ENCODE measurements at regions not wholly inside any gene's neighbourhood (a gene's known extent, or its start where the extent isn't known, plus 50 kb on each side); places are given as distances from the start of the nearest gene placed in this dataset.

- ChIA-PET POLR2A (no interaction called here), CTCF (no interaction called here)
- no peak overlapping the region for H3K4me3 ChIP-seq (ENCODE audit: low read depth, low read length)
- DNase-seq (ENCODE audit: low read depth, low spot score): no peak
- TF ChIP-seq, protein P1, sequence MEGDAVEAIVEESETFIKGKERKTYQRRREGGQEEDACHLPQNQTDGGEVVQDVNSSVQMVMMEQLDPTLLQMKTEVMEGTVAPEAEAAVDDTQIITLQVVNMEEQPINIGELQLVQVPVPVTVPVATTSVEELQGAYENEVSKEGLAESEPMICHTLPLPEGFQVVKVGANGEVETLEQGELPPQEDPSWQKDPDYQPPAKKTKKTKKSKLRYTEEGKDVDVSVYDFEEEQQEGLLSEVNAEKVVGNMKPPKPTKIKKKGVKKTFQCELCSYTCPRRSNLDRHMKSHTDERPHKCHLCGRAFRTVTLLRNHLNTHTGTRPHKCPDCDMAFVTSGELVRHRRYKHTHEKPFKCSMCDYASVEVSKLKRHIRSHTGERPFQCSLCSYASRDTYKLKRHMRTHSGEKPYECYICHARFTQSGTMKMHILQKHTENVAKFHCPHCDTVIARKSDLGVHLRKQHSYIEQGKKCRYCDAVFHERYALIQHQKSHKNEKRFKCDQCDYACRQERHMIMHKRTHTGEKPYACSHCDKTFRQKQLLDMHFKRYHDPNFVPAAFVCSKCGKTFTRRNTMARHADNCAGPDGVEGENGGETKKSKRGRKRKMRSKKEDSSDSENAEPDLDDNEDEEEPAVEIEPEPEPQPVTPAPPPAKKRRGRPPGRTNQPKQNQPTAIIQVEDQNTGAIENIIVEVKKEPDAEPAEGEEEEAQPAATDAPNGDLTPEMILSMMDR (IDR thresholded peaks at IDR 0.05; ENCODE audit: insufficient read depth, low read length, missing control alignments): no peak
Observed at GRCh38 chr13:64937302-64937701, 2292.8 kb downstream of the PCDH9 start.

DNA sequence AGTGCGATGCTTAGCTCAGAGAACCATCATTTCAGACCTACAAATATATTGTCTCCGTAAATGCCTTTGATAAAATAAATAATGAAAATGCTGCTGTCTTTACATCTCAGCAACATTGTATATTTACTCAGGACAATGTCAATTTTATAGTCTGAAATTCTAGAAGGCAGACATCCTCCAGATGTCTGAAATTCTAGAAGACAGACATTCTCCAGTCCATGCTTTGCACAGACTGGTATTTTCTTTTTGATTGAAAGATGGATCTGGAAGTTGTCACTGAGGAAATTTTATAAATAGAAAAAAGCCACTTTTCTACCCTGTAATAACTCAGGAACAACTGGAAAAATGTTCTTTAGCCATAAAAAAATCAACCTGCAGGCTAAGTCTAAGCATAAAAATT lies 2293.3 kb downstream of the PCDH9 start:
- POLR2A ChIA-PET: no interaction called here
- H3K4me3 ChIP-seq (ENCODE audit: low read depth, low read length): no peak overlapping the region
- CTCF ChIA-PET: no interaction called here
- no peak for DNase-seq (ENCODE audit: low read depth, low spot score)
- TF ChIP-seq, protein P1 (IDR thresholded peaks at IDR 0.05; ENCODE audit: insufficient read depth, low read length, missing control alignments): no peak

GRCh38 chr13:64935441-64935840 lies 2294.7 kb downstream of the PCDH9 start:
- TF ChIP-seq, protein P1 (IDR thresholded peaks at IDR 0.05; ENCODE audit: insufficient read depth, low read length, missing control alignments): no peak
- no peak for DNase-seq (ENCODE audit: low read depth, low spot score)
- ChIA-PET CTCF (no interaction called here), POLR2A (no interaction called here)
- no peak overlapping the region for H3K4me3 ChIP-seq (ENCODE audit: low read depth, low read length)

GRCh38 chr13:64934569-64935362 lies 2295.4 kb downstream of the PCDH9 start:
- H3K4me3 ChIP-seq (ENCODE audit: low read depth, low read length): no peak overlapping the region
- TF ChIP-seq, protein P1 (IDR thresholded peaks at IDR 0.05; ENCODE audit: insufficient read depth, low read length, missing control alignments): no peak
- POLR2A ChIA-PET: no interaction called here
- CTCF ChIA-PET: no interaction called here
- DNase-seq (ENCODE audit: low read depth, low spot score): no peak

DNA sequence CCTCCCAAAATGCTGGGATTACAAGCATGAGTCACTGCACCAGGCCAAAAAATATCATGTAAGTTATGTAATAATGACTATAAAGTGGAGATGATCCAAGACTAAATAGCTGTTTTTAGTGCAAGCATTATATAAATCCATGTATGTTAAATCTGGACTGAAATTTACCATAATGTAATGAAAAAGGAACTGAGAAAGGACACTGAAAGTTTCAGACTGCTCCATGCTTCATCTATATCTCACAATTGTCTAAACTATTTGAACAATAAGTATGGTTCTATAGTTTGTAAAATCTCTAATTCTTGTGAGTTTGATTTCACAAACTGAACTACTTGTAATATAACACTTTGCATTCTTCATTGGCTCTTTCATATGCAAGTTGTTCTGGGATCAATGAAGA lies 2299.5 kb downstream of the PCDH9 start:
- POLR2A ChIA-PET: no interaction called here
- CTCF ChIA-PET: no interaction called here

DNA sequence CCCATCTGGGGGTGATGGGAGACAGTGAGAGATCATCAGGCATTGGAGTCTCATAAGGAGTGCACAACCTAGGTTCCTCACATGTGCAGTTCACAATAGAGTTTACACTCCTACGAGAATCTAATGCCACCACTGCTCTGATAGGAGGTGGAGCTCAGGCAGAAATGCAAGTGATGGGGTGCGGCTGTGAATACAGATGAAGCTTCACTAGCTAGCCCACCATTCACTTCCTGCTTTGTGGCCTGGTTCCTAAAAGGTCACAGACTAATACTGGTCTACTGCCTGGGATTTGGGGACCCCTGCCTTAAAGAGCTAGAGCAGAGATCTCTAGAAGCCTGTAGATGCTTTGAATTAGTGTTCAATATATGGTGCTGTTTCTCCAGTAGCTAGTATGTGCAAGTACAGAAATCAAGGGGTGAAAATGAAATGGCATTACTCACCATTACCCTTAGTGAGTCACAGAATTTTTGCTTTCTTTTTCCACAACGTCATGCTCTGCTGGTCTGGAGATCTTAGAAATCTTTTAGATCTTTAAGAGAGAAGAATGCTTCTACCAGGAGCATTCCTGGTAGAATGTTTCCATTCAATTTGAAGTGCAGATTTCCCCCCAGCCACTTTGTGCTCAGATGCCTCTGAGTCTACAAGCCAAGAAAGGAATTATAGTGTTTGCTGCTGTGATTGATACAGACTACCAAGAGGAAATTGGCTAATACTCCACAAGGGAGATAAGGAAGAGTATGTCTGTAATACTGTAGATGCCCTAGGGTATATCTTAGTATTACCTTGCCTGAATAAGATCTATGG lies 2301.2 kb downstream of the PCDH9 start:
- CTCF ChIA-PET: no interaction called here
- POLR2A ChIA-PET: no interaction called here
- DNase-seq (ENCODE audit: low read depth, low spot score): peak; percentile 58

More for the DNA sequence above, 2299.5 kb downstream of the PCDH9 start:
- TF ChIP-seq, protein P1 (IDR thresholded peaks at IDR 0.05; ENCODE audit: insufficient read depth, low read length, missing control alignments): no peak
- no peak for DNase-seq (ENCODE audit: low read depth, low spot score)
- no peak overlapping the region for H3K4me3 ChIP-seq (ENCODE audit: low read depth, low read length)

More for the DNA sequence above, 2301.2 kb downstream of the PCDH9 start:
- H3K4me3 ChIP-seq (ENCODE audit: low read depth, low read length): no peak overlapping the region
- TF ChIP-seq, protein P1 (IDR thresholded peaks at IDR 0.05; ENCODE audit: insufficient read depth, low read length, missing control alignments): no peak
